ENCODE measurements at regions not wholly inside any gene's neighbourhood (a gene's known extent, or its start where the extent isn't known, plus 50 kb on each side); places are given as distances from the start of the nearest gene placed in this dataset.

DNA sequence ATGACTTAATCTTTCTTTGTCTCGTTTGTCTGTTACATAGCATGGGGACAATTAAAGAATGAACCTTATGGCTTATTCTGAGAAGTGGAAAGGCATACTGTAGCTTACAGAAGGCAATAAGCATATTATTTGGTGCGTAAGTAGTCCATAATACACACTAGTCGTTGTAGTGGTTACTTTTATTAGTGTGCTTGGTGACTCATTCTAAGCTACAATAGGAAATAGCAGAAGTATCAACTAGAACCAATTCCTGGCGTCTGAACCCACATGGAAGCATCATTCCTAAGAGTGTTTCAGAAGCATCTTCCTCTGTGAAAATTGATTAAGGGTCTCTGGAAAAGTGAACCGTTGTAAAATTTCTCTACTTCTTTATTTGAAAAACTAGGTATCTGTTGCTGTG lies 777.8 kb upstream of the EEF2KMT start:
- no peak for TF ChIP-seq CEBPB (IDR thresholded peaks at IDR 0.05)
- no peak for TF ChIP-seq EP300 (IDR thresholded peaks at IDR 0.05; ENCODE audit: borderline replicate concordance)
- no peak for TF ChIP-seq REST (IDR thresholded peaks at IDR 0.05; ENCODE audit: low read depth)
- TF ChIP-seq TCF12 (IDR thresholded peaks at IDR 0.05; ENCODE audit: low read depth), result no peak
- no peak for TF ChIP-seq ZBTB7A (IDR thresholded peaks at IDR 0.05; ENCODE audit: low read depth)
- TF ChIP-seq RAD21 (IDR thresholded peaks at IDR 0.05; ENCODE audit: low read depth), result no peak
- TF ChIP-seq FOXM1 (IDR thresholded peaks at IDR 0.05; ENCODE audit: borderline replicate concordance, low read depth), result no peak
- no peak for TF ChIP-seq CREB1 (IDR thresholded peaks at IDR 0.05; ENCODE audit: low read depth)
- no peak for TF ChIP-seq TEAD4 (IDR thresholded peaks at IDR 0.05)
- no peak for TF ChIP-seq TAF1 (IDR thresholded peaks at IDR 0.05; ENCODE audit: low read depth)
- no peak for TF ChIP-seq YY1 (IDR thresholded peaks at IDR 0.05; ENCODE audit: low read depth)
- TF ChIP-seq MAX (IDR thresholded peaks at IDR 0.05), result no peak
- no peak for TF ChIP-seq NFIC (IDR thresholded peaks at IDR 0.05)
- TF ChIP-seq USF1 (IDR thresholded peaks at IDR 0.05), result no peak
- no peak for TF ChIP-seq EGR1 (IDR thresholded peaks at IDR 0.05)

DNA sequence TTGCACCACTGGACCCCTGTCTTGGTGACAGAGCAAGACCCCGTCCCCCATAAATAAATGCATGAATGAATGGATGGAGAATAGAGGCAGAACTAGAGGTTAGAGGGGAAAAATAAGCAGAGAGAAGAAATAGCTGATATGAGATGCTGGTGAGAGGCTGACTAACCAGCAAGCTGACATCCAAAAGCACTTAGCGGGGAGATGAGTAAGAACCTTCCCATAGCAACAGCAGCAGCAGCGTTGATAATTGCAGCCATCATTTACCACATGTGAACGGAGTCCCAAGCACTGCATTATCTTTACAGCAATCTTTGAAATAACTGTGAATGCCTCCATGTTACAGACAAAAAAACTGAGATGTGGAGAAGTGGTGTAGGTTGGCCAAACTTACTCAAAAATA lies 777.3 kb upstream of the EEF2KMT start:
- TF ChIP-seq FOXM1 (IDR thresholded peaks at IDR 0.05; ENCODE audit: borderline replicate concordance, low read depth) (no peak), TCF12 (IDR thresholded peaks at IDR 0.05; ENCODE audit: low read depth) (no peak)

GRCh38 chr16:5873221-5873620 lies 775.6 kb upstream of the EEF2KMT start:
- TF ChIP-seq FOXM1 (IDR thresholded peaks at IDR 0.05; ENCODE audit: borderline replicate concordance, low read depth), result no peak
- no peak for TF ChIP-seq NFIC (IDR thresholded peaks at IDR 0.05)
- TF ChIP-seq TEAD4 (IDR thresholded peaks at IDR 0.05), result no peak
- no peak for TF ChIP-seq EP300 (IDR thresholded peaks at IDR 0.05; ENCODE audit: borderline replicate concordance)
- no peak for TF ChIP-seq TAF1 (IDR thresholded peaks at IDR 0.05; ENCODE audit: low read depth)
- TF ChIP-seq ZBTB7A (IDR thresholded peaks at IDR 0.05; ENCODE audit: low read depth), result no peak
- no peak for TF ChIP-seq MAX (IDR thresholded peaks at IDR 0.05)
- TF ChIP-seq TCF12 (IDR thresholded peaks at IDR 0.05; ENCODE audit: low read depth), result no peak
- TF ChIP-seq USF1 (IDR thresholded peaks at IDR 0.05), result no peak
- no peak for TF ChIP-seq YY1 (IDR thresholded peaks at IDR 0.05; ENCODE audit: low read depth)

DNA sequence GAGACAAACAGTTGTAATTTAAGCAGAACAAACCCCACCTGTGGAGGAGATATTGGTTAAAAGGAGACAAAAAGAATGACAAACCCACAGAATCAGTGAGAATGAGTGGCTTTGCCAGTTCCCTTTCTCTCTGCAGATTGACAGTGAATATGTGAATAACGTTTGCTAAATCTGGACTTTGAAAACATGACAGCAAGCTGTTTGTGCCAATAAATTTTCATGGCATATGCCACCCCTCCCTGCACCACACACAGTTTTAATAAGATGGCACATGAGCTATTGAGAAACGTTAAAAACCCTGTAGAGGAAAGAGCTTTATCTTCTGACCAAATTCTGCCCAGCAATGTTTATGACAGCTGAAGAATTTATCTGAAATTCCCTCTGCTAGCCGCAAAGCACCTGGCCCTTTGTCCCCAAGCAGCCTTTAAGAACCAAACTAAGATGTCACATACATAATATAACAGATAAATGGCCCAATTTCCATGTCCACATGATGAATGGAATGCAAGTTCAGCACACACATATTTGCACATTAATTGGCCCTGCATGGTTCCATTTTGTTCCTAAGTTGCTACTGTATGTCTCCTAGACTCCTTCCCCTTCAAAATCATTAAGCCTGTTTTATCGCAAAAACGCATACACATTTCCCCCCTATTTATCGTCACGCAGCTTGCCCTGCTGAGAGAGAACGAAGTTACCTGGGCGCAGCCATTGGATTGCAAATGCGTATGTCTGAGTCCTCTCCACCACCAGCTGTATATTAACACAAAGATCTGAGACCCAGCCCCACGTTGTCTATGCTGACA lies 773.5 kb upstream of the EEF2KMT start:
- TF ChIP-seq EP300 (IDR thresholded peaks at IDR 0.05; ENCODE audit: borderline replicate concordance) (no peak), NFIC (IDR thresholded peaks at IDR 0.05) (no peak)

DNA sequence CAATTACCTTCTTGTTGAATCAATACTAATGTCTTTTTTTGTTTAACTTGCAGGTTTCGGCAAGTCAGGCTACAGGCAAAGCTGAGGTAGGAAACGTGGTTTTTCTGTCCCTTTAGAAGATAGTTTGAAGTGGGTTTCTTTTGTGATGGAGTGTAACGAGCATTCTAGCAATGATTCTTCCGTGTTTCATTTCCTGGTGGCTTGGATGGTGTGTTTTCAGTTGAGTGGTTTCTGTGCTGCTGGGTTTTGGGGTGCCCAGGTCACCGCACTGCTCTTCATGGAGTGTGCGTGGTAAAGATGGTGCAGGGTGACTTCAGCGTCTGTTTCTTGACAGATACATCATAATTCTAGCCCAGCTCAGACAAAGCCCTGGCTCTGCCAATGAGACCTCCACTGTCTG lies 769.7 kb upstream of the EEF2KMT start:
- no peak for TF ChIP-seq FOXM1 (IDR thresholded peaks at IDR 0.05; ENCODE audit: borderline replicate concordance, low read depth)
- no peak for TF ChIP-seq EGR1 (IDR thresholded peaks at IDR 0.05)
- no peak for TF ChIP-seq TEAD4 (IDR thresholded peaks at IDR 0.05)
- TF ChIP-seq ZBTB7A (IDR thresholded peaks at IDR 0.05; ENCODE audit: low read depth), result no peak
- TF ChIP-seq TCF12 (IDR thresholded peaks at IDR 0.05; ENCODE audit: low read depth), result no peak

GRCh38 chr16:5865236-5865635 lies 767.6 kb upstream of the EEF2KMT start:
- TF ChIP-seq RAD21 (IDR thresholded peaks at IDR 0.05; ENCODE audit: low read depth), result no peak
- no peak for TF ChIP-seq USF1 (IDR thresholded peaks at IDR 0.05)
- no peak for TF ChIP-seq MAX (IDR thresholded peaks at IDR 0.05)

- TF ChIP-seq FOXM1 (IDR thresholded peaks at IDR 0.05; ENCODE audit: borderline replicate concordance, low read depth) (no peak), YY1 (IDR thresholded peaks at IDR 0.05; ENCODE audit: low read depth) (no peak), CEBPB (IDR thresholded peaks at IDR 0.05) (no peak), RAD21 (IDR thresholded peaks at IDR 0.05; ENCODE audit: low read depth) (no peak), TEAD4 (IDR thresholded peaks at IDR 0.05) (no peak), MAX (IDR thresholded peaks at IDR 0.05) (no peak), EP300 (IDR thresholded peaks at IDR 0.05; ENCODE audit: borderline replicate concordance) (no peak), REST (IDR thresholded peaks at IDR 0.05; ENCODE audit: low read depth) (no peak), TAF1 (IDR thresholded peaks at IDR 0.05; ENCODE audit: low read depth) (no peak), CREB1 (IDR thresholded peaks at IDR 0.05; ENCODE audit: low read depth) (no peak), TCF12 (IDR thresholded peaks at IDR 0.05; ENCODE audit: low read depth) (no peak), EGR1 (IDR thresholded peaks at IDR 0.05) (no peak), ZBTB7A (IDR thresholded peaks at IDR 0.05; ENCODE audit: low read depth) (no peak)
Measured at GRCh38 chr16:5863071-5863606, 765.5 kb upstream of the EEF2KMT start.

Data from Ishikawa (cell line).